ENCODE measurements at regions not wholly inside any gene's neighbourhood (a gene's known extent, or its start where the extent isn't known, plus 50 kb on each side); places are given as distances from the start of the nearest gene placed in this dataset.

GRCh38 chr7:51613911-51614357, 297.3 kb upstream of the COBL start:
- H3K9me3 ChIP-seq (ENCODE audit: severe bottlenecking): no peaks in the 10 kb centered on the region
- no peak for TF ChIP-seq CTCF (IDR thresholded peaks at IDR 0.05; ENCODE audit: poor library complexity, severe bottlenecking)
- ATAC-seq (ENCODE audit: low read depth): peak; percentile 54; the same call in 1 of the 3 replicates
- no peaks in the 10 kb centered on the region for H3K36me3 ChIP-seq (ENCODE audit: low read depth)
- H3K27ac ChIP-seq (ENCODE audit: poor library complexity, severe bottlenecking): no peak overlapping the region
- no peaks in the 10 kb centered on the region for H3K27me3 ChIP-seq (ENCODE audit: insufficient read depth, poor library complexity, severe bottlenecking)
- no peak overlapping the region for H3K4me3 ChIP-seq (ENCODE audit: severe bottlenecking)
- H3K4me1 ChIP-seq (ENCODE audit: insufficient read depth, poor library complexity, severe bottlenecking): no peaks in the 10 kb centered on the region
- no peak for DNase-seq (ENCODE audit: low spot score)

- Histone ChIP-seq H3K9me3 (ENCODE audit: severe bottlenecking) (no peaks in the 10 kb centered on the region), H3K4me1 (ENCODE audit: insufficient read depth, poor library complexity, severe bottlenecking) (peaks cover 2% of the 10 kb centered on the region), H3K36me3 (ENCODE audit: low read depth) (no peaks in the 10 kb centered on the region), H3K27me3 (ENCODE audit: insufficient read depth, poor library complexity, severe bottlenecking) (no peaks in the 10 kb centered on the region), H3K27ac (ENCODE audit: poor library complexity, severe bottlenecking) (no peak overlapping the region), H3K4me3 (ENCODE audit: severe bottlenecking) (no peak overlapping the region)
- no peak for DNase-seq (ENCODE audit: low spot score)
- no peak for ATAC-seq (ENCODE audit: low read depth)
- no peak for TF ChIP-seq CTCF (IDR thresholded peaks at IDR 0.05; ENCODE audit: poor library complexity, severe bottlenecking)
These were observed 295.3 kb upstream of the COBL start for GRCh38 chr7:51611937-51612336.

GRCh38 chr7:51607447-51607846, 290.8 kb upstream of the COBL start:
- ATAC-seq (ENCODE audit: low read depth): no peak
- TF ChIP-seq CTCF (IDR thresholded peaks at IDR 0.05; ENCODE audit: poor library complexity, severe bottlenecking): no peak
- no peaks in the 10 kb centered on the region for H3K36me3 ChIP-seq (ENCODE audit: low read depth)

DNA sequence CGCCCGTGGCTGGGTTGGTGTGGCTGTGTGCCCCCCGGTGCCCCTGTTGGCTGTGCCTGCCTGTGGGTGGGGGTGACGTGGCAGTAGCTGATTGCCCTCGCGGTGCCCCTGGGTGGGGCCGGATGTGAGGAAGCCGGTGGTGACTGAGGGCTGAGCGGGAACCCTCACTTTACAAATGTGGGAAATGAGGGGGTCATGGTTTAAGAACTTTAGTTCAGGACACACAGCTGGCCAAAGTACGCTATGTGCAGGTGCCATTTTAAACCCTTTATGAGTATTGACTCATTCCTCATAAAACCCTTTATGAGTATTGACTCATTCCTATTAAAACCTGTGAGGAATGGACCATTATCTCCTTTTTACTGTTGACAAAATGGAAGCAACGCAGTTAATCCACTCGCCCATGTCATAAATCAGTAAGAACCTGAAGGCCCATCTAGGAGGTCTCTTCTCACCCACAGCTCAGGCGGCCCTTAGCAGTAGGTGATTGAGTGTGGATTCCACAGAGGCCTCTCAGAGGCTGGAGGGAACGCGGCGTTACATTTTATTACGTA, 290.1 kb upstream of the COBL start:
- no peaks in the 10 kb centered on the region for H3K9me3 ChIP-seq (ENCODE audit: severe bottlenecking)
- peaks cover 4% of the 10 kb centered on the region for H3K4me1 ChIP-seq (ENCODE audit: insufficient read depth, poor library complexity, severe bottlenecking)
- DNase-seq (ENCODE audit: low spot score): peak; percentile 70
- ATAC-seq (ENCODE audit: low read depth): peak; percentile 92
- TF ChIP-seq CTCF (IDR thresholded peaks at IDR 0.05; ENCODE audit: poor library complexity, severe bottlenecking): no peak
- H3K4me3 ChIP-seq (ENCODE audit: severe bottlenecking): no peak overlapping the region
- H3K27me3 ChIP-seq (ENCODE audit: insufficient read depth, poor library complexity, severe bottlenecking): no peaks in the 10 kb centered on the region
- peak overlapping the region; percentile 53 for H3K27ac ChIP-seq (ENCODE audit: poor library complexity, severe bottlenecking)
- H3K36me3 ChIP-seq (ENCODE audit: low read depth): no peaks in the 10 kb centered on the region

More at GRCh38 chr7:51607447-51607846, 290.8 kb upstream of the COBL start:
- peak overlapping the region; percentile 53 for H3K27ac ChIP-seq (ENCODE audit: poor library complexity, severe bottlenecking)
- no peak overlapping the region for H3K4me3 ChIP-seq (ENCODE audit: severe bottlenecking)
- H3K27me3 ChIP-seq (ENCODE audit: insufficient read depth, poor library complexity, severe bottlenecking): no peaks in the 10 kb centered on the region
- H3K4me1 ChIP-seq (ENCODE audit: insufficient read depth, poor library complexity, severe bottlenecking): peaks cover 4% of the 10 kb centered on the region
- H3K9me3 ChIP-seq (ENCODE audit: severe bottlenecking): no peaks in the 10 kb centered on the region
- no peak for DNase-seq (ENCODE audit: low spot score)

DNA sequence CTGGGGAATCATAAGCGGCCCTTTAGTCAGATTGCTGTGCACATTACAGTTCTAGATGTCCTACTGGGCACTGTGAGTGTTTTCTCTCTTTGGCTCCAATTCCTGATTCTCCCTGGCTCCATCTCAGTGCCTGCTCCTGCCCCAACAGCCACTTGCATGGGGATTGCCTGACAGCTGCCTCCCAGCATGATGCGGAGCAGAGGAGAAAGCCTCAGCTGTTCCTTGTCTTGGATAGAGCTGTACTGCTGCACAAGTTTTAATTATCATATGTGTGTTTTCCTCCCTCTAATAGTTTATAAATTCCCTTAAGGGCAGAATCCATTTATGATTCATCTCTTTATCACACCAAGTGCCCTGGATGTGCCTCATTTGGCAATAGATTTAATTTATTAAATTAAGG, 285.8 kb upstream of the COBL start:
- Histone ChIP-seq H3K27me3 (ENCODE audit: insufficient read depth, poor library complexity, severe bottlenecking) (no peaks in the 10 kb centered on the region), H3K4me3 (ENCODE audit: severe bottlenecking) (no peak overlapping the region), H3K4me1 (ENCODE audit: insufficient read depth, poor library complexity, severe bottlenecking) (peaks cover 4% of the 10 kb centered on the region), H3K36me3 (ENCODE audit: low read depth) (no peaks in the 10 kb centered on the region), H3K9me3 (ENCODE audit: severe bottlenecking) (no peaks in the 10 kb centered on the region), H3K27ac (ENCODE audit: poor library complexity, severe bottlenecking) (no peak overlapping the region)
- no peak for ATAC-seq (ENCODE audit: low read depth)
- DNase-seq (ENCODE audit: low spot score): no peak
- no peak for TF ChIP-seq CTCF (IDR thresholded peaks at IDR 0.05; ENCODE audit: poor library complexity, severe bottlenecking)

Data from RWPE2 (cell line).